ENCODE measurements at regions not wholly inside any gene's neighbourhood (a gene's known extent, or its start where the extent isn't known, plus 50 kb on each side); places are given as distances from the start of the nearest gene placed in this dataset.
"Not testable (repeated sequence)": the region's sequence is repeated elsewhere in the genome, so short reads cannot be mapped to it uniquely, and the experiment has no call there.

GRCh38 chr11:21646351-21646750 lies 546.5 kb upstream of the ANO5 start:
- TF ChIP-seq CTCF (IDR thresholded peaks at IDR 0.05), result no peak
- no peaks in the 10 kb centered on the region for H3K9me3 Mint-ChIP-seq (ENCODE audit: unreplicated experiment)
- no peak overlapping the region for H3K4me3 Mint-ChIP-seq (ENCODE audit: unreplicated experiment)
- no peak overlapping the region for H3K27ac Mint-ChIP-seq (ENCODE audit: unreplicated experiment)
- no peak for DNase-seq (ENCODE audit: extremely low spot score, unreplicated experiment)
- no peaks in the 10 kb centered on the region for H3K36me3 Mint-ChIP-seq (ENCODE audit: unreplicated experiment)
- no peaks in the 10 kb centered on the region for H3K4me1 Mint-ChIP-seq (ENCODE audit: unreplicated experiment)
- no peaks in the 10 kb centered on the region for H3K27me3 Mint-ChIP-seq (ENCODE audit: unreplicated experiment)

GRCh38 chr11:21650961-21651360 lies 541.9 kb upstream of the ANO5 start:
- no peak for TF ChIP-seq CTCF (IDR thresholded peaks at IDR 0.05)
- Mint-ChIP-seq H3K27me3 (ENCODE audit: unreplicated experiment) (no peaks in the 10 kb centered on the region), H3K9me3 (ENCODE audit: unreplicated experiment) (no peaks in the 10 kb centered on the region), H3K4me1 (ENCODE audit: unreplicated experiment) (no peaks in the 10 kb centered on the region), H3K4me3 (ENCODE audit: unreplicated experiment) (no peak overlapping the region), H3K27ac (ENCODE audit: unreplicated experiment) (no peak overlapping the region), H3K36me3 (ENCODE audit: unreplicated experiment) (no peaks in the 10 kb centered on the region)
- DNase-seq (ENCODE audit: extremely low spot score, unreplicated experiment), result no peak

- Mint-ChIP-seq H3K4me3 (ENCODE audit: unreplicated experiment) (no peak overlapping the region), H3K27ac (ENCODE audit: unreplicated experiment) (no peak overlapping the region), H3K4me1 (ENCODE audit: unreplicated experiment) (no peaks in the 10 kb centered on the region), H3K9me3 (ENCODE audit: unreplicated experiment) (no peaks in the 10 kb centered on the region), H3K36me3 (ENCODE audit: unreplicated experiment) (no peaks in the 10 kb centered on the region), H3K27me3 (ENCODE audit: unreplicated experiment) (no peaks in the 10 kb centered on the region)
- no peak for DNase-seq (ENCODE audit: extremely low spot score, unreplicated experiment)
- no peak for TF ChIP-seq CTCF (IDR thresholded peaks at IDR 0.05)
Measured at GRCh38 chr11:21653951-21654421, 538.9 kb upstream of the ANO5 start.

- no peak overlapping the region for H3K4me3 Mint-ChIP-seq (ENCODE audit: unreplicated experiment)
Measured at GRCh38 chr11:21656065-21656464, 536.8 kb upstream of the ANO5 start.

GRCh38 chr11:21658654-21659193 lies 534.2 kb upstream of the ANO5 start:
- Mint-ChIP-seq H3K4me3 (ENCODE audit: unreplicated experiment) (no peak overlapping the region), H3K36me3 (ENCODE audit: unreplicated experiment) (no peaks in the 10 kb centered on the region), H3K4me1 (ENCODE audit: unreplicated experiment) (no peaks in the 10 kb centered on the region), H3K27me3 (ENCODE audit: unreplicated experiment) (no peaks in the 10 kb centered on the region), H3K9me3 (ENCODE audit: unreplicated experiment) (peaks cover 16% of the 10 kb centered on the region), H3K27ac (ENCODE audit: unreplicated experiment) (no peak overlapping the region)
- no peak for TF ChIP-seq CTCF (IDR thresholded peaks at IDR 0.05)
- no peak for DNase-seq (ENCODE audit: extremely low spot score, unreplicated experiment)

More at GRCh38 chr11:21656065-21656464, 536.8 kb upstream of the ANO5 start:
- Mint-ChIP-seq H3K9me3 (ENCODE audit: unreplicated experiment) (peaks cover 10% of the 10 kb centered on the region), H3K4me1 (ENCODE audit: unreplicated experiment) (no peaks in the 10 kb centered on the region), H3K36me3 (ENCODE audit: unreplicated experiment) (no peaks in the 10 kb centered on the region), H3K27me3 (ENCODE audit: unreplicated experiment) (no peaks in the 10 kb centered on the region), H3K27ac (ENCODE audit: unreplicated experiment) (no peak overlapping the region)
- TF ChIP-seq CTCF (IDR thresholded peaks at IDR 0.05), result no peak
- DNase-seq (ENCODE audit: extremely low spot score, unreplicated experiment), result no peak

- not testable (repeated sequence) for H3K4me1 Mint-ChIP-seq (ENCODE audit: unreplicated experiment); H3K27ac Mint-ChIP-seq (ENCODE audit: unreplicated experiment); H3K36me3 Mint-ChIP-seq (ENCODE audit: unreplicated experiment); DNase-seq (ENCODE audit: extremely low spot score, unreplicated experiment); H3K27me3 Mint-ChIP-seq (ENCODE audit: unreplicated experiment); H3K4me3 Mint-ChIP-seq (ENCODE audit: unreplicated experiment)
- peaks cover 16% of the 10 kb centered on the region for H3K9me3 Mint-ChIP-seq (ENCODE audit: unreplicated experiment)
Measured at GRCh38 chr11:21659377-21659776, 533.5 kb upstream of the ANO5 start.

Measured in osteocyte (in vitro differentiated cells).